C4-2B (cell line): ENCODE measurements at regions not wholly inside any gene's neighbourhood (a gene's known extent, or its start where the extent isn't known, plus 50 kb on each side); places are given as distances from the start of the nearest gene placed in this dataset.

Experiments used
- ZFX ChIP-seq: fragments of 450-650 bp; IDR thresholded peaks from 2 replicates; pipeline ENCODE4 v1.6.1; 2017
- TF ChIP-seq, protein P1 (sequence below): fragments of 450-650 bp; conservative IDR thresholded peaks from 2 replicates; pipeline ENCODE4 v1.5.1; 2017; ENCODE audit warnings: mild to moderate bottlenecking

DNA sequence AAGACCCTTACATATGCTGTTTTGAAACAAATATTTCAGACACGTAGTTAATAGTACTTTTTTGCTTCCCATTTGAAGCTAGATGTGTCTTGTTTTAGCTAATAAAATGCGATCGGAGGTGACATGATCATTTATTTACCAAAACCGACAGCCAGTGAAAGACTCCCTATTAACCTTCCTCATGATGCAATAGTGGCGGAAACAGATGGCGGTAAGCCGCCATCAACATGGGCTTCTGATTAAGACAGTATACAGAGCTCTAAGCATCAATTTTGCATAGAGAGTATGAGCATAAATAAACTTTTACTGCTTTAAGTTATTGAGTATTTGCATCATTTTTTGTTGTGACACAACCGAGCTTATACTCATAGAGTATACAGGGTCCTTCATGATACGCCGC, 1282.4 kb upstream of the ADGRB3 start:
- TF ChIP-seq, protein P1, sequence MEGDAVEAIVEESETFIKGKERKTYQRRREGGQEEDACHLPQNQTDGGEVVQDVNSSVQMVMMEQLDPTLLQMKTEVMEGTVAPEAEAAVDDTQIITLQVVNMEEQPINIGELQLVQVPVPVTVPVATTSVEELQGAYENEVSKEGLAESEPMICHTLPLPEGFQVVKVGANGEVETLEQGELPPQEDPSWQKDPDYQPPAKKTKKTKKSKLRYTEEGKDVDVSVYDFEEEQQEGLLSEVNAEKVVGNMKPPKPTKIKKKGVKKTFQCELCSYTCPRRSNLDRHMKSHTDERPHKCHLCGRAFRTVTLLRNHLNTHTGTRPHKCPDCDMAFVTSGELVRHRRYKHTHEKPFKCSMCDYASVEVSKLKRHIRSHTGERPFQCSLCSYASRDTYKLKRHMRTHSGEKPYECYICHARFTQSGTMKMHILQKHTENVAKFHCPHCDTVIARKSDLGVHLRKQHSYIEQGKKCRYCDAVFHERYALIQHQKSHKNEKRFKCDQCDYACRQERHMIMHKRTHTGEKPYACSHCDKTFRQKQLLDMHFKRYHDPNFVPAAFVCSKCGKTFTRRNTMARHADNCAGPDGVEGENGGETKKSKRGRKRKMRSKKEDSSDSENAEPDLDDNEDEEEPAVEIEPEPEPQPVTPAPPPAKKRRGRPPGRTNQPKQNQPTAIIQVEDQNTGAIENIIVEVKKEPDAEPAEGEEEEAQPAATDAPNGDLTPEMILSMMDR = no peak
- no peak for TF ChIP-seq ZFX
